ENCODE measurements at regions not wholly inside any gene's neighbourhood (a gene's known extent, or its start where the extent isn't known, plus 50 kb on each side); places are given as distances from the start of the nearest gene placed in this dataset.

GRCh38 chr14:22337938-22338337, 251.1 kb downstream of the DAD1 start:
- TF ChIP-seq CTCF (IDR thresholded peaks at IDR 0.05): no peak
- Histone ChIP-seq H3K9me3 (replicated peaks in 1 of 3) (no peaks in the 10 kb centered on the region), H3K36me3 (replicated peaks in 1 of 2) (no peaks in the 10 kb centered on the region), H3K4me3 (no peak overlapping the region), H3K4me1 (replicated peaks in 1 of 2) (peaks cover 0 to 9% of the 10 kb centered on the region in 2 donors), H3K27me3 (no peaks in the 10 kb centered on the region), H3K27ac (no peak overlapping the region)
- DNase-seq: no peak
- intact Hi-C loops (cut with DNase I): no loop called here
- WGBS, 4 donors: 66 to 71% (median 70%) methylated on average over 3 of the region's 3 CpGs

- TF ChIP-seq POLR2A (IDR thresholded peaks at IDR 0.05) (no peak), CTCF (IDR thresholded peaks at IDR 0.05) (no peak)
- Histone ChIP-seq H3K9me3 (replicated peaks in 1 of 3) (no peaks in the 10 kb centered on the region), H3K4me3 (no peak overlapping the region), H3K27me3 (no peaks in the 10 kb centered on the region), H3K4me1 (replicated peaks in 1 of 2) (peaks cover 0 to 13% of the 10 kb centered on the region in 2 donors), H3K36me3 (replicated peaks in 1 of 2) (no peaks in the 10 kb centered on the region), H3K27ac (no peak overlapping the region)
- intact Hi-C loops (cut with DNase I): no loop called here
- no peak for DNase-seq
- WGBS, 4 donors: 85 to 100% (median 95%) methylated on average over 1 of the region's 1 CpG
Measured at GRCh38 chr14:22337521-22337920, 251.5 kb downstream of the DAD1 start.

- no peak for TF ChIP-seq CTCF (IDR thresholded peaks at IDR 0.05)
- H3K27me3 ChIP-seq: no peaks in the 10 kb centered on the region
- DNase-seq: no peak
- H3K4me3 ChIP-seq: no peak overlapping the region
- H3K27ac ChIP-seq: no peak overlapping the region
- H3K4me1 ChIP-seq (replicated peaks in 1 of 2): peaks cover 0 to 16% of the 10 kb centered on the region in 2 donors
- no peaks in the 10 kb centered on the region for H3K36me3 ChIP-seq (replicated peaks in 1 of 2)
- intact Hi-C loops (cut with DNase I): no loop called here
- 83 to 94% (median 92%) methylated on average over 6 of the region's 6 CpGs for WGBS, 4 donors
- H3K9me3 ChIP-seq (replicated peaks in 1 of 3): no peaks in the 10 kb centered on the region
Measured at GRCh38 chr14:22336031-22336430, 253.0 kb downstream of the DAD1 start.

GRCh38 chr14:22334627-22335026, 254.4 kb downstream of the DAD1 start:
- Histone ChIP-seq H3K27ac (peak overlapping the region in 3 of 5 donors; percentile 30 to 56 (median 46)), H3K4me1 (replicated peaks in 1 of 2) (peaks cover 0 to 16% of the 10 kb centered on the region in 2 donors), H3K36me3 (replicated peaks in 1 of 2) (no peaks in the 10 kb centered on the region), H3K9me3 (replicated peaks in 1 of 3) (peaks cover 0 to 4% (median 0%) of the 10 kb centered on the region in 3 donors), H3K27me3 (no peaks in the 10 kb centered on the region), H3K4me3 (no peak overlapping the region)
- WGBS, 4 donors: 80 to 85% (median 82%) methylated on average over 4 of the region's 4 CpGs
- DNase-seq: no peak
- TF ChIP-seq POLR2A (IDR thresholded peaks at IDR 0.05) (no peak), CTCF (IDR thresholded peaks at IDR 0.05) (no peak)
- intact Hi-C loops (cut with DNase I): no loop called here

All from adrenal gland (tissue), 9 donors.